SK-N-SH (cell line): ENCODE measurements at regions not wholly inside any gene's neighbourhood (a gene's known extent, or its start where the extent isn't known, plus 50 kb on each side); places are given as distances from the start of the nearest gene placed in this dataset.

Source experiments
- CTCF ChIA-PET: fragments of 300-600, 350-600 bp; formaldehyde crosslinking; extraction: SDS; loops from one replicate; lab custom pipeline; 2021; lab: Yijun Ruan, JAX
- POLR2A ChIA-PET: fragments of 350-600 bp; sonication (Branson Sonifier 250); formaldehyde crosslinking; extraction: SDS; loops from one replicate; lab custom pipeline; 2020; ENCODE audit warnings: antibody characterized with exemption, inconsistent platforms; lab: Yijun Ruan, JAX
- DNase-seq: peaks from one replicate; pipeline ENCODE4 v3.0.0; 2012
- H2AFZ ChIP-seq: fragments of 200-600 bp; sonication (generic); 2 replicates; pipeline ENCODE4 v1.8.1; 2016; ENCODE audit warnings: antibody characterized with exemption, mild to moderate bottlenecking, low read depth
- H3F3A ChIP-seq: fragments of 200-600 bp; sonication (generic); replicated peaks from 2 replicates; pipeline ENCODE3; 2016; ENCODE audit warnings: antibody characterized with exemption, mild to moderate bottlenecking; ENCODE audit not compliant: insufficient read depth
- H3K27ac ChIP-seq, 2 experiments: fragments of 200-500 bp in 1 of 2; fragments of 200-600 bp in 1 of 2; sonication (Bioruptor generic) in 1 of 2; sonication (generic), shearing (Covaris generic) in 1 of 2; 2 replicates each; pipeline versions ENCODE4 v1.5.1 to v1.6.1; 2014 to 2016; ENCODE audit warnings: low read depth in 2 of 2, inconsistent platforms in 1 of 2, low read length in 1 of 2, mild to moderate bottlenecking in 1 of 2, mixed read lengths in 1 of 2
- H3K27me3 ChIP-seq: fragments of 200-600 bp; sonication (generic), shearing (Covaris generic); 2 replicates; pipeline ENCODE4 v1.6.1; 2016; ENCODE audit warnings: mixed run types; ENCODE audit not compliant: insufficient read depth
- H3K36me3 ChIP-seq, 2 experiments: fragments of 200-500 bp in 1 of 2; fragments of 200-600 bp in 1 of 2; sonication (Bioruptor generic) in 1 of 2; sonication (generic) in 1 of 2; replicated peaks in 1 of 2; 2 replicates each; pipeline versions ENCODE3 to v1.5.1; 2014 to 2016; ENCODE audit warnings: low read length in 1 of 2, mild to moderate bottlenecking in 1 of 2; ENCODE audit not compliant: insufficient read depth in 2 of 2, control insufficient read depth in 1 of 2
- H3K4me1 ChIP-seq, 2 experiments: fragments of 200-500 bp in 1 of 2; fragments of 200-600 bp in 1 of 2; sonication (Bioruptor generic) in 1 of 2; sonication (generic), shearing (Covaris generic) in 1 of 2; 2 replicates each; pipeline versions ENCODE4 v1.5.1 to v1.6.1; 2014 to 2016; ENCODE audit warnings: low read depth in 1 of 2, low read length in 1 of 2, mixed run types in 1 of 2; ENCODE audit not compliant: insufficient read depth in 2 of 2, control insufficient read depth in 1 of 2
- H3K4me2 ChIP-seq: fragments of 200-600 bp; sonication (generic), shearing (Covaris generic); 2 replicates; pipeline ENCODE4 v1.6.1; 2017; ENCODE audit warnings: mixed run types
- H3K4me3 ChIP-seq, 2 experiments: fragments of 200-500 bp in 1 of 2; fragments of 200-600 bp in 1 of 2; sonication (Bioruptor generic) in 1 of 2; sonication (generic), shearing (Covaris generic) in 1 of 2; 2 replicates each; pipeline versions ENCODE4 v1.5.1 to v1.8.1; 2014 to 2016; ENCODE audit warnings: low read depth in 2 of 2, inconsistent platforms in 1 of 2, low read length in 1 of 2, mild to moderate bottlenecking in 1 of 2, mixed read lengths in 1 of 2, moderate library complexity in 1 of 2
- H3K79me2 ChIP-seq: fragments of 200-600 bp; sonication (generic); 2 replicates; pipeline ENCODE4 v1.8.1; 2017; ENCODE audit warnings: mild to moderate bottlenecking; ENCODE audit not compliant: insufficient read depth
- H3K9ac ChIP-seq: fragments of 200-600 bp; sonication (generic); 2 replicates; pipeline ENCODE4 v1.6.1; 2017; ENCODE audit warnings: mixed run types
- H3K9me2 ChIP-seq: fragments of 200-600 bp; sonication (generic); 2 replicates; pipeline ENCODE4 v1.6.1; 2017; ENCODE audit warnings: mixed run types
- H3K9me3 ChIP-seq: fragments of 200-600 bp; sonication (generic); 2 replicates; pipeline ENCODE4 v1.6.1; 2017; ENCODE audit warnings: mixed run types, mild to moderate bottlenecking, moderate library complexity
- H4K20me1 ChIP-seq: fragments of 200-600 bp; sonication (generic); 2 replicates; pipeline ENCODE4 v1.6.1; 2017; ENCODE audit warnings: mild to moderate bottlenecking, mixed run types; ENCODE audit not compliant: insufficient read depth
- CTCF ChIP-seq: fragments of 200-600 bp; sonication (generic); IDR thresholded peaks from 2 replicates; pipeline ENCODE4 v1.6.1; 2017; ENCODE audit warnings: antibody characterized with exemption, mild to moderate bottlenecking, moderate library complexity
- ELF1 ChIP-seq: IDR thresholded peaks from 2 replicates; pipeline ENCODE4 v1.4.0; 2012
- EP300 ChIP-seq, 2 experiments: IDR thresholded peaks; 2 replicates each; pipeline versions ENCODE4 v1.4.0 to v1.6.1; 2012; ENCODE audit warnings: borderline replicate concordance in 1 of 2, low read depth in 1 of 2, low read length in 1 of 2
- EZH2phosphoT487 ChIP-seq: fragments of 200-600 bp; sonication (generic); IDR thresholded peaks from 2 replicates; pipeline ENCODE4 v1.6.1; 2017; ENCODE audit warnings: low read depth, mixed run types, mild to moderate bottlenecking, antibody characterized with exemption, moderate library complexity, borderline replicate concordance
- FOXJ3 ChIP-seq: sonication (generic); formaldehyde crosslinking; IDR thresholded peaks from 2 replicates; pipeline ENCODE4 v1.5.1; 2020; ENCODE audit warnings: mild to moderate bottlenecking, missing genetic modification reagents
- FOXM1 ChIP-seq: IDR thresholded peaks from 2 replicates; pipeline ENCODE4 v1.4.0; 2012; ENCODE audit warnings: low read depth, mild to moderate bottlenecking
- GATA2 ChIP-seq: sonication (generic); formaldehyde crosslinking; IDR thresholded peaks from 2 replicates; pipeline ENCODE4 v1.5.0; 2020; ENCODE audit warnings: mild to moderate bottlenecking, missing genetic modification reagents
- IRF3 ChIP-seq: fragments of 150-350 bp; IDR thresholded peaks from 2 replicates; pipeline ENCODE4 v1.6.1; 2016; ENCODE audit warnings: mild to moderate bottlenecking, low read depth, low read length
- MAX ChIP-seq: IDR thresholded peaks from 2 replicates; pipeline ENCODE4 v1.4.0; 2012; ENCODE audit warnings: low read depth
- MEF2A ChIP-seq: IDR thresholded peaks from 2 replicates; pipeline ENCODE4 v1.4.0; 2012; ENCODE audit warnings: low read depth, borderline replicate concordance
- MXI1 ChIP-seq: IDR thresholded peaks from 2 replicates; pipeline ENCODE4 v1.6.1; 2012; ENCODE audit warnings: mild to moderate bottlenecking, low read depth, low read length, improper control_type of control experiment
- POLR2AphosphoS5 ChIP-seq: IDR thresholded peaks from 2 replicates; pipeline ENCODE4 v1.6.1; 2012; ENCODE audit warnings: low read depth, low read length
- RAD21 ChIP-seq: IDR thresholded peaks from 2 replicates; pipeline ENCODE4 v1.6.1; 2012; ENCODE audit warnings: mild to moderate bottlenecking, low read length
- REST ChIP-seq: IDR thresholded peaks from 2 replicates; pipeline ENCODE4 v1.6.1; 2012; ENCODE audit warnings: mild to moderate bottlenecking, low read depth, low read length, moderate library complexity
- RFX5 ChIP-seq: IDR thresholded peaks from 2 replicates; pipeline ENCODE4 v1.6.1; 2012; ENCODE audit warnings: mild to moderate bottlenecking, improper control_type of control experiment, low read length
- RXRA ChIP-seq: IDR thresholded peaks from 2 replicates; pipeline ENCODE4 v1.4.0; 2012; ENCODE audit warnings: low read depth, mild to moderate bottlenecking, borderline replicate concordance
- SIN3A ChIP-seq: IDR thresholded peaks from 2 replicates; pipeline ENCODE4 v1.6.1; 2012; ENCODE audit warnings: low read depth, mild to moderate bottlenecking, low read length, moderate library complexity, borderline replicate concordance
- TCF12 ChIP-seq: IDR thresholded peaks from 2 replicates; pipeline ENCODE4 v1.4.0; 2012
- ZBTB33 ChIP-seq: IDR thresholded peaks from 2 replicates; pipeline ENCODE4 v1.4.0; 2012; ENCODE audit warnings: low read depth, borderline replicate concordance
- WGBS: methylation state at CpG from one replicate; pipeline ENCODE4 v1.1.6; 2017; ENCODE audit warnings: low lambda C conversion rate; 5-methylcytosine and 5-hydroxymethylcytosine counted together

GRCh38 chr15:98451236-98451635, 197.1 kb upstream of the IGF1R start:
- H3K4me3 ChIP-seq: no peak overlapping the region
- WGBS: 51% methylated on average over 9 of the region's 11 CpGs
- no peaks in the 10 kb centered on the region for H4K20me1 ChIP-seq
- no peaks in the 10 kb centered on the region for H3K4me1 ChIP-seq
- ChIA-PET POLR2A (no interaction called here), CTCF (interaction anchor here (0.9 to 1.0 kb wide), 2 partner anchors 10 to 140 kb away, joined by 3 to 6 read pairs; no protein-coding TSS in a partner anchor)
- no peaks in the 10 kb centered on the region for H3F3A ChIP-seq
- no peaks in the 10 kb centered on the region for H3K79me2 ChIP-seq
- no peak overlapping the region for H3K9ac ChIP-seq
- 0 out of 2 replicates have a peak, but pooled peaks cover 10% of the 10 kb centered on the region for H3K27me3 ChIP-seq
- H2AFZ ChIP-seq: no peak overlapping the region
- no peak overlapping the region for H3K27ac ChIP-seq
- TF ChIP-seq RXRA: no peak
- TF ChIP-seq REST: no peak
- TF ChIP-seq MEF2A: no peak
- no peak for TF ChIP-seq MXI1
- TF ChIP-seq EP300 (IDR thresholded peaks at IDR 0.05; ENCODE audit: borderline replicate concordance in 1 of 2, low read depth in 1 of 2, low read length in 1 of 2): no peak
- no peak for TF ChIP-seq POLR2AphosphoS5
- TF ChIP-seq ZBTB33: no peak
- TF ChIP-seq FOXJ3 (CRISPR knock-in tag): no peak
- DNase-seq: no peak
- H3K4me2 ChIP-seq: no peak overlapping the region
- no peaks in the 10 kb centered on the region for H3K36me3 ChIP-seq
- no peaks in the 10 kb centered on the region for H3K9me2 ChIP-seq
- H3K9me3 ChIP-seq: no peaks in the 10 kb centered on the region

GRCh38 chr15:98452238-98452637, 196.1 kb upstream of the IGF1R start:
- H3K9me3 ChIP-seq: no peaks in the 10 kb centered on the region
- H3F3A ChIP-seq: no peaks in the 10 kb centered on the region
- no peaks in the 10 kb centered on the region for H4K20me1 ChIP-seq
- 54% methylated on average over 4 of the region's 4 CpGs for WGBS
- no peak overlapping the region for H3K27ac ChIP-seq
- H3K36me3 ChIP-seq: no peaks in the 10 kb centered on the region
- H2AFZ ChIP-seq: no peak overlapping the region
- POLR2A ChIA-PET: no interaction called here
- TF ChIP-seq EP300 (IDR thresholded peaks at IDR 0.05; ENCODE audit: borderline replicate concordance in 1 of 2, low read depth in 1 of 2, low read length in 1 of 2) (no peak), MAX (no peak), ELF1 (no peak), TCF12 (no peak), RAD21 (no peak), POLR2AphosphoS5 (no peak), GATA2 (CRISPR knock-in tag) (no peak), CTCF (no peak), EZH2phosphoT487 (no peak), FOXJ3 (CRISPR knock-in tag) (no peak), IRF3 (no peak), RFX5 (no peak), FOXM1 (no peak), SIN3A (no peak)
- H3K9me2 ChIP-seq: no peaks in the 10 kb centered on the region
- CTCF ChIA-PET: interaction anchor here (1.7 to 2.1 kb wide), 2 partner anchors 9 to 24 kb away, joined by 5 to 11 read pairs; no protein-coding TSS in a partner anchor
- H3K4me2 ChIP-seq: no peak overlapping the region
- H3K9ac ChIP-seq: no peak overlapping the region
- H3K4me1 ChIP-seq: no peaks in the 10 kb centered on the region
- H3K4me3 ChIP-seq: no peak overlapping the region
- 0 out of 2 replicates have a peak, but pooled peaks cover 10% of the 10 kb centered on the region for H3K27me3 ChIP-seq
- H3K79me2 ChIP-seq: no peaks in the 10 kb centered on the region
- no peak for DNase-seq
